Fibroblast of lung (primary cell): ENCODE measurements at regions not wholly inside any gene's neighbourhood (a gene's known extent, or its start where the extent isn't known, plus 50 kb on each side); places are given as distances from the start of the nearest gene placed in this dataset.

Experiments
- EZH2 ChIP-seq: IDR thresholded peaks from 2 replicates; pipeline ENCODE4 v1.5.1; 2012; ENCODE audit warnings: low read length, control low read depth, mild to moderate bottlenecking; ENCODE audit errors: missing control alignments
- TF ChIP-seq, protein P1 (sequence below), 2 donors: IDR thresholded peaks in 1 of 2; conservative IDR thresholded peaks in 1 of 2; 1 replicate in 1 of 2; 2 replicates in 1 of 2; pipeline ENCODE4 v1.5.1; 2011 to 2012; ENCODE audit warnings: low read length in 2 of 2, control low read depth in 1 of 2, inconsistent platforms in 1 of 2, low read depth in 1 of 2, mild to moderate bottlenecking in 1 of 2

DNA sequence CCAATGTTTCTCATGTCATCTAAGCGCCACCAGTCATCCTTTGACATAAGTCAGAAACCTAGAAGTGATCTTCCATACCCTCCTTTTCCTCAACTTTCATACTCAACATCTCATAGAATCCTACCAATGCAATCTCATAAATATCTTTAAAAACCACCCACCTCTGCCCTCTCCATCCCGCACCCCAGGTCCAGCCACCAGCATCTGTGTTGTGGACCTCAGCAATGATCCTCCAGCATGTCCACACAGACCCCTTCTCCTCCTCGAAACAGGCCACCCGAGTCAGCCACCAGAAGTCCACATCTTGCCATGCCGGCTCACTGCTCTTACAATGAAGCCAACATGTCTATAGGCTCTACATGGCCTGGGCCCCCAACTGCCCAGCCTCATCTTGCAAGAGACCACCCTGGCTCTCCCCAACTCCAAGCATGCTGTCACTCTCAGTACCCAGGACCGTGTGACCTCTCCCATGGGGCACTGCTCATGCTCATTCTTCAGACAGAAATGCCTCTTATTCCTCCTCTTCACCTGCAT is 636.7 kb upstream of the ID2 start:
- TF ChIP-seq, protein P1, sequence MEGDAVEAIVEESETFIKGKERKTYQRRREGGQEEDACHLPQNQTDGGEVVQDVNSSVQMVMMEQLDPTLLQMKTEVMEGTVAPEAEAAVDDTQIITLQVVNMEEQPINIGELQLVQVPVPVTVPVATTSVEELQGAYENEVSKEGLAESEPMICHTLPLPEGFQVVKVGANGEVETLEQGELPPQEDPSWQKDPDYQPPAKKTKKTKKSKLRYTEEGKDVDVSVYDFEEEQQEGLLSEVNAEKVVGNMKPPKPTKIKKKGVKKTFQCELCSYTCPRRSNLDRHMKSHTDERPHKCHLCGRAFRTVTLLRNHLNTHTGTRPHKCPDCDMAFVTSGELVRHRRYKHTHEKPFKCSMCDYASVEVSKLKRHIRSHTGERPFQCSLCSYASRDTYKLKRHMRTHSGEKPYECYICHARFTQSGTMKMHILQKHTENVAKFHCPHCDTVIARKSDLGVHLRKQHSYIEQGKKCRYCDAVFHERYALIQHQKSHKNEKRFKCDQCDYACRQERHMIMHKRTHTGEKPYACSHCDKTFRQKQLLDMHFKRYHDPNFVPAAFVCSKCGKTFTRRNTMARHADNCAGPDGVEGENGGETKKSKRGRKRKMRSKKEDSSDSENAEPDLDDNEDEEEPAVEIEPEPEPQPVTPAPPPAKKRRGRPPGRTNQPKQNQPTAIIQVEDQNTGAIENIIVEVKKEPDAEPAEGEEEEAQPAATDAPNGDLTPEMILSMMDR (conservative IDR thresholded peaks at IDR 0.05 in 1 of 2, IDR thresholded peaks at IDR 0.05 in 1 of 2; ENCODE audit: low read depth in 1 of 2, low read length in 2 of 2) = no peak
- TF ChIP-seq EZH2 = no peak
